ENCODE measurements at regions not wholly inside any gene's neighbourhood (a gene's known extent, or its start where the extent isn't known, plus 50 kb on each side); places are given as distances from the start of the nearest gene placed in this dataset.

DNA sequence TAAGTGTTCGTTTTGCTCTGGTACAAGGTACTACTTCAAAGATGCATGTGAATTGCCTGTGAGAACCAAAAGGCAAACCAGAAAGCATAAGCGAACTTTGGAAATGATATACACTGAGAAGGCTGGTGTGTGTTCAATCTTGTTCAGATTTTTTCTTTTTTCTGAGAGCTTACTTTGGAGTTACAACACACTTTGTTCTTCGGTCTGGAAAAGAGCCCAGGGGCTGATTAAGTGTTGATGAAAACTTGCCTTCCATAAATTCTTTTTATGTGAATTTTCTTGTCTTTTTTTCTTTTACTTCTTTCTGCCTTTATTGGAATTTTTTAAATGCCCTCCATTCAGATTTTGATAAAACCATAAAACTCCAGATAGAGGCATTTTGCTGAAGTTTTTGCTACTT is 395.1 kb upstream of the SASH1 start:
- Mint-ChIP-seq H3K4me1 (peaks cover 7% of the 10 kb centered on the region), H3K4me3 (no peak overlapping the region), H3K27me3 (ENCODE audit: insufficient read depth) (no peaks in the 10 kb centered on the region), H3K27ac (no peak overlapping the region), H3K9me3 (peaks cover 24% of the 10 kb centered on the region), H3K36me3 (ENCODE audit: low read depth) (peaks cover 18% of the 10 kb centered on the region)
- Histone ChIP-seq H3K4me3 (ENCODE audit: low read length) (no peak overlapping the region), H3K36me3 (ENCODE audit: control insufficient read depth, insufficient read depth, low read length) (no peaks in the 10 kb centered on the region), H3K4me1 (ENCODE audit: control insufficient read depth, insufficient read depth, low read length) (no peaks in the 10 kb centered on the region), H3K27me3 (ENCODE audit: control insufficient read depth, insufficient read depth, low read length, poor library complexity, severe bottlenecking) (no peaks in the 10 kb centered on the region), H3K9ac (ENCODE audit: extremely low read depth, low read length, poor library complexity, severe bottlenecking) (no peak overlapping the region), H3K9me3 (ENCODE audit: control insufficient read depth, low read length) (peaks cover 20% of the 10 kb centered on the region), H3K27ac (ENCODE audit: low read depth, low read length) (no peak overlapping the region)
- TF ChIP-seq, protein P1, sequence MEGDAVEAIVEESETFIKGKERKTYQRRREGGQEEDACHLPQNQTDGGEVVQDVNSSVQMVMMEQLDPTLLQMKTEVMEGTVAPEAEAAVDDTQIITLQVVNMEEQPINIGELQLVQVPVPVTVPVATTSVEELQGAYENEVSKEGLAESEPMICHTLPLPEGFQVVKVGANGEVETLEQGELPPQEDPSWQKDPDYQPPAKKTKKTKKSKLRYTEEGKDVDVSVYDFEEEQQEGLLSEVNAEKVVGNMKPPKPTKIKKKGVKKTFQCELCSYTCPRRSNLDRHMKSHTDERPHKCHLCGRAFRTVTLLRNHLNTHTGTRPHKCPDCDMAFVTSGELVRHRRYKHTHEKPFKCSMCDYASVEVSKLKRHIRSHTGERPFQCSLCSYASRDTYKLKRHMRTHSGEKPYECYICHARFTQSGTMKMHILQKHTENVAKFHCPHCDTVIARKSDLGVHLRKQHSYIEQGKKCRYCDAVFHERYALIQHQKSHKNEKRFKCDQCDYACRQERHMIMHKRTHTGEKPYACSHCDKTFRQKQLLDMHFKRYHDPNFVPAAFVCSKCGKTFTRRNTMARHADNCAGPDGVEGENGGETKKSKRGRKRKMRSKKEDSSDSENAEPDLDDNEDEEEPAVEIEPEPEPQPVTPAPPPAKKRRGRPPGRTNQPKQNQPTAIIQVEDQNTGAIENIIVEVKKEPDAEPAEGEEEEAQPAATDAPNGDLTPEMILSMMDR (conservative IDR thresholded peaks at IDR 0.05) = no peak
- no peak for DNase-seq
- WGBS, 2 experiments (ENCODE audit: insufficient coverage in 1 of 2, insufficient read length in 1 of 2) = 94 to 100% methylated on average over 1 to 3 of the region's 3 CpGs

DNA sequence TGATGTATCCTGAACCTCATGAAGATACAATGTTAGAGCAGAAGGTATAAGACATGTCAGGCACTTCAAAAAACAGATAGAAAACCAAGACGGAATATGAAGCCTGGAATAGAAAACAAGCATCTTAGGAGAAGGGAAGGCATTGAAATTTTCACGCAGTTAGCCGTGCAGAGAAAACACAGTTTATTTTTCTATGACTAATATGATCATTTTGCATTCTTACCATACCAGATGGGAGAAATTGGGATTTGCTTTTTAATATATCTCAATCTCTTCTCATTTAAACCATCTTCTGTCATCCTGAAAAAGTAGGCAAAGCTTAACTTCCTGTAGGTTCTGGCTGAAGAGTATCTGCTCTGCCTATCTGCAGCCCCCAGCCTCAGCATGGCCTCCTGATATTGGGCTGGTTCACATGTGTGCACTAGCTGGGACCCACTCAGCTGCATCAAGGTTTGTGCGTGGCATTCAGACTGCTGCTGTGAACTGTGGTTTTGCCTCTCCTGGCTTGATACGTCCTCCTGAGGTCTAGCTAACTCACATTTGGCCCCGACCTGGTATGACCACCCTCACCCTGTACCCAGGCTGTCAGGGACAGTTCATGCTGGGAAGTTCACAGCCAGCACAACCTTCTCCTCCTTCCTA is 392.5 kb upstream of the SASH1 start:
- Histone ChIP-seq H3K9me3 (ENCODE audit: control insufficient read depth, low read length) (peaks cover 3% of the 10 kb centered on the region), H3K4me1 (ENCODE audit: control insufficient read depth, insufficient read depth, low read length) (no peaks in the 10 kb centered on the region), H3K27ac (ENCODE audit: low read depth, low read length) (no peak overlapping the region), H3K9ac (ENCODE audit: extremely low read depth, low read length, poor library complexity, severe bottlenecking) (no peak overlapping the region), H3K27me3 (ENCODE audit: control insufficient read depth, insufficient read depth, low read length, poor library complexity, severe bottlenecking) (no peaks in the 10 kb centered on the region), H3K36me3 (ENCODE audit: control insufficient read depth, insufficient read depth, low read length) (no peaks in the 10 kb centered on the region), H3K4me3 (ENCODE audit: low read length) (no peak overlapping the region)
- 94 to 100% methylated on average over 2 to 6 of the region's 6 CpGs for WGBS, 2 experiments (ENCODE audit: insufficient coverage in 1 of 2, insufficient read length in 1 of 2)
- H3K9me3 Mint-ChIP-seq = peaks cover 5% of the 10 kb centered on the region
- TF ChIP-seq, protein P1 (conservative IDR thresholded peaks at IDR 0.05) = no peak
- H3K27me3 Mint-ChIP-seq (ENCODE audit: insufficient read depth) = no peaks in the 10 kb centered on the region
- peaks cover 7% of the 10 kb centered on the region for H3K4me1 Mint-ChIP-seq
- peaks cover under 1% of the 10 kb centered on the region for H3K36me3 Mint-ChIP-seq (ENCODE audit: low read depth)
- no peak for DNase-seq
- no peak overlapping the region for H3K27ac Mint-ChIP-seq
- H3K4me3 Mint-ChIP-seq = no peak overlapping the region

DNA sequence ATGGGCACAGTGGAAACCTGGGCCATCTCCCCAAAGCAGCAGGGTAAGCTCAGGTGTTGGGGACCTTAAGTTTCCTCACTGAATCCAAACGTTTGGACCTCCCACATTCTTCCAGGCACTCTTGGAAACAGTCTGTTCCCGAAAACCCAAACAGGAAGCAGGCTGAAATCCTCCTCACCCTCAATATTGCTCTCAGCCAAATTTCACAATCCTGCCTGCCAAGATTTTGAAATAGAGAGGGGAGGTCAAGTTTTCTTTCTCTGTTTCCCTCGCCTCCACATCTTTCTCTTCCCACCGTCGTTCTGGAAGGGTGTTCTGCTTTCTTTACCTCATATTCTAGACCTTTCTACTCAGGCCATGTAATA is 392.0 kb upstream of the SASH1 start:
- no peak overlapping the region for H3K4me3 ChIP-seq (ENCODE audit: low read length)
- no peak overlapping the region for H3K4me3 Mint-ChIP-seq

More for the DNA sequence above, 392.0 kb upstream of the SASH1 start:
- Histone ChIP-seq H3K27ac (ENCODE audit: low read depth, low read length) (no peak overlapping the region), H3K27me3 (ENCODE audit: control insufficient read depth, insufficient read depth, low read length, poor library complexity, severe bottlenecking) (no peaks in the 10 kb centered on the region), H3K36me3 (ENCODE audit: control insufficient read depth, insufficient read depth, low read length) (no peaks in the 10 kb centered on the region), H3K9ac (ENCODE audit: extremely low read depth, low read length, poor library complexity, severe bottlenecking) (no peak overlapping the region), H3K4me1 (ENCODE audit: control insufficient read depth, insufficient read depth, low read length) (no peaks in the 10 kb centered on the region), H3K9me3 (ENCODE audit: control insufficient read depth, low read length) (no peaks in the 10 kb centered on the region)
- TF ChIP-seq, protein P1 (conservative IDR thresholded peaks at IDR 0.05) = no peak
- no peak for DNase-seq
- H3K27ac Mint-ChIP-seq = no peak overlapping the region
- H3K27me3 Mint-ChIP-seq (ENCODE audit: insufficient read depth) = no peaks in the 10 kb centered on the region
- 88 to 96% methylated on average over 3 to 5 of the region's 5 CpGs for WGBS, 2 experiments (ENCODE audit: insufficient coverage in 1 of 2, insufficient read length in 1 of 2)
- H3K9me3 Mint-ChIP-seq = peaks cover 1% of the 10 kb centered on the region
- H3K4me1 Mint-ChIP-seq = peaks cover 7% of the 10 kb centered on the region
- H3K36me3 Mint-ChIP-seq (ENCODE audit: low read depth) = no peaks in the 10 kb centered on the region

Measured in endodermal cell (in vitro differentiated cells).